Osteoblast (primary cell): ENCODE measurements at regions not wholly inside any gene's neighbourhood (a gene's known extent, or its start where the extent isn't known, plus 50 kb on each side); places are given as distances from the start of the nearest gene placed in this dataset.

Experiments
- DNase-seq: peaks from one replicate; pipeline ENCODE4 v3.0.0; 2011; ENCODE audit warnings: low spot score, mixed read lengths; ENCODE audit not compliant: insufficient read length; ENCODE audit errors: missing footprints
- H2AFZ ChIP-seq: 2 replicates; pipeline ENCODE4 v1.6.0; 2011; ENCODE audit warnings: mild to moderate bottlenecking, low read length
- H3K27ac ChIP-seq: 2 replicates; pipeline ENCODE4 v1.5.1; 2011; ENCODE audit warnings: mild to moderate bottlenecking, low read depth, low read length, moderate library complexity
- H3K27me3 ChIP-seq: 2 replicates; pipeline ENCODE4 v1.6.0; 2012; ENCODE audit warnings: mild to moderate bottlenecking, control low read depth, inconsistent platforms, low read length, moderate library complexity; ENCODE audit not compliant: insufficient read depth
- H3K36me3 ChIP-seq: 2 replicates; pipeline ENCODE4 v1.5.1; 2011; ENCODE audit warnings: mild to moderate bottlenecking, low read length, control low read depth, moderate library complexity; ENCODE audit not compliant: insufficient read depth
- H3K4me1 ChIP-seq: 2 replicates; pipeline ENCODE4 v1.5.1; 2011; ENCODE audit warnings: mild to moderate bottlenecking, low read length, control low read depth, moderate library complexity; ENCODE audit not compliant: insufficient read depth
- H3K4me2 ChIP-seq: 2 replicates; pipeline ENCODE4 v1.6.0; 2011; ENCODE audit warnings: mild to moderate bottlenecking, low read length; ENCODE audit not compliant: insufficient read depth
- H3K4me3 ChIP-seq: fragments of 200-600 bp; sonication (generic); 3 replicates; pipeline ENCODE4 v1.5.1; 2012; ENCODE audit warnings: mild to moderate bottlenecking, low read length, inconsistent platforms; ENCODE audit not compliant: insufficient read depth
- H3K79me2 ChIP-seq: 2 replicates; pipeline ENCODE4 v1.6.0; 2012; ENCODE audit warnings: mild to moderate bottlenecking, low read length, control low read depth, inconsistent platforms; ENCODE audit not compliant: insufficient read depth
- H3K9me3 ChIP-seq: 2 replicates; pipeline ENCODE4 v1.5.1; 2011; ENCODE audit warnings: low read depth, low read length, control low read depth
- H4K20me1 ChIP-seq: 2 replicates; pipeline ENCODE4 v1.6.0; 2012; ENCODE audit warnings: mild to moderate bottlenecking, low read length, control low read depth; ENCODE audit not compliant: insufficient read depth
- TF ChIP-seq, protein P1 (sequence below): IDR thresholded peaks from 2 replicates; pipeline ENCODE4 v1.5.1; 2011; ENCODE audit warnings: mild to moderate bottlenecking, low read depth, low read length, moderate library complexity; ENCODE audit errors: extremely low read depth

DNA sequence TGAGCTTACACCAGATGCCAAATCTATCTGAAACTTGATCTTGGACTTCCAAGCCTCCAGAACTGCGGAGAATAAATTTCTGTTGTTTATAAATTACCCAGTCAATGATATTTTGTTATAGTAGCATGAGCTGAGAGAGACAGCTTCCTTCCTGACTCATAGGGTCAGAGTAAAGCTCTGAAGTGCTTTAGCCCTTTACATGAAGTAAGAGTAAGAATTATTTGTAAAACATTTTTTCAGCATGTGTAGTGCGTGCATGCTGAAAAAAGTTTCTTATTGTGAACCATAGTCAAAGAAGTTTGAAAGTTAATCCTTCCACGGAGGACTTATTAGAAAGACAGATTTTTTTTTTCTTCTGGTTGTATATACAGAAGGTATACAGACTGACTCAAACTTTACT, 172.4 kb downstream of the DMRT2 start:
- Histone ChIP-seq H3K36me3 (no peaks in the 10 kb centered on the region), H2AFZ (no peak overlapping the region)
- no peak for DNase-seq

DNA sequence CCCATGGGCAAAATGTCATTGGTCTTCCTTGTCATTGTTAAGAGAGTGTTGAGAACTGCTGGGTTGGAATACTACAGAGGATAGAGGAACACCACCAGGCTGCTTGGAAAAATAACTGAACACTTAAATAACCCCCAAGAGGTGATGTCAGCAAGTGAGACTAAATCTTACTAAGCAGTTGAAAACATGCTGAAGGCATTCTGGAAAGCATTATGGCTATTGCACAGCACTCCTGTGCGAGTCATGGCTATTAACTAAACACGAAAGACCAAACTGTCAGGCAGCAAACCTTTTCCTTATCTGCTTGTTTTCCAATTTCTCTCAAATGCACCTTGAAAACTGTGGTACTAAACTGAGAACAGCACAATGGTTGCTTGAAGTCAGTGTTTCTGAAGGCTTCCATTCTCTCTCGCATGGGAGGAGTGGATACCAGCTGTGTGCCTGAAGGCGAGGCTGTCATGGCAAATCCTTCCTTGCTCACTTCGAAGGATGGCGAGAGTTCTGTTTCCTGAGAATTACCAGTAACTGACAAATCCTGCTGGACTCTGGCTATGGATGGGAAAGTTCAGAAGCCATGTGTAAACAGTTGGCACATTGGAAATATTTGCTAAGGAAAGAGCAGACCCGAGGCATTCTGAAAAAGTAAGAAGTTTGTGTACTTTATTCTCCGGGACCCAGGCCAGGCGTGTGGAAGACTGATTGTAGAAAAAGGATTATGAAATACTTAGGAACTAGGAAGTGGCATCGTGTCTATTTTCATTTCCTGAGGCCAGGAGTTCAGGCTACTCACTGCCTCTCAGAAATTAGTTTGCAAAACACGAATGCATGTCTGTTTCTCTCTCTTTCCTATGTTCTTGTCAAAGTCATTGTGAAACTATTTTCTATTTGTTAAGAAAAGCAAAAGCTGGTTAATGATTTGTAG, 182.1 kb downstream of the DMRT2 start:
- peak overlapping the region; percentile 77 for H3K27ac ChIP-seq
- H4K20me1 ChIP-seq = no peaks in the 10 kb centered on the region
- no peaks in the 10 kb centered on the region for H3K79me2 ChIP-seq
- H2AFZ ChIP-seq = peak overlapping the region; percentile 80
- no peak for DNase-seq
- peak overlapping the region; percentile 54 for H3K4me3 ChIP-seq
- no peaks in the 10 kb centered on the region for H3K36me3 ChIP-seq
- no peaks in the 10 kb centered on the region for H3K9me3 ChIP-seq
- peaks cover 3% of the 10 kb centered on the region for H3K4me1 ChIP-seq
- TF ChIP-seq, protein P1, sequence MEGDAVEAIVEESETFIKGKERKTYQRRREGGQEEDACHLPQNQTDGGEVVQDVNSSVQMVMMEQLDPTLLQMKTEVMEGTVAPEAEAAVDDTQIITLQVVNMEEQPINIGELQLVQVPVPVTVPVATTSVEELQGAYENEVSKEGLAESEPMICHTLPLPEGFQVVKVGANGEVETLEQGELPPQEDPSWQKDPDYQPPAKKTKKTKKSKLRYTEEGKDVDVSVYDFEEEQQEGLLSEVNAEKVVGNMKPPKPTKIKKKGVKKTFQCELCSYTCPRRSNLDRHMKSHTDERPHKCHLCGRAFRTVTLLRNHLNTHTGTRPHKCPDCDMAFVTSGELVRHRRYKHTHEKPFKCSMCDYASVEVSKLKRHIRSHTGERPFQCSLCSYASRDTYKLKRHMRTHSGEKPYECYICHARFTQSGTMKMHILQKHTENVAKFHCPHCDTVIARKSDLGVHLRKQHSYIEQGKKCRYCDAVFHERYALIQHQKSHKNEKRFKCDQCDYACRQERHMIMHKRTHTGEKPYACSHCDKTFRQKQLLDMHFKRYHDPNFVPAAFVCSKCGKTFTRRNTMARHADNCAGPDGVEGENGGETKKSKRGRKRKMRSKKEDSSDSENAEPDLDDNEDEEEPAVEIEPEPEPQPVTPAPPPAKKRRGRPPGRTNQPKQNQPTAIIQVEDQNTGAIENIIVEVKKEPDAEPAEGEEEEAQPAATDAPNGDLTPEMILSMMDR = no peak
- H3K27me3 ChIP-seq = no peaks in the 10 kb centered on the region
- H3K4me2 ChIP-seq = peak overlapping the region; percentile 77

More for the DNA sequence above, 172.4 kb downstream of the DMRT2 start:
- H4K20me1 ChIP-seq = no peaks in the 10 kb centered on the region
- TF ChIP-seq, protein P1 = no peak
- H3K4me1 ChIP-seq = no peaks in the 10 kb centered on the region
- no peaks in the 10 kb centered on the region for H3K9me3 ChIP-seq
- H3K4me3 ChIP-seq = no peak overlapping the region
- H3K4me2 ChIP-seq = no peak overlapping the region
- H3K79me2 ChIP-seq = no peaks in the 10 kb centered on the region
- H3K27me3 ChIP-seq = no peaks in the 10 kb centered on the region
- H3K27ac ChIP-seq = no peak overlapping the region

DNA sequence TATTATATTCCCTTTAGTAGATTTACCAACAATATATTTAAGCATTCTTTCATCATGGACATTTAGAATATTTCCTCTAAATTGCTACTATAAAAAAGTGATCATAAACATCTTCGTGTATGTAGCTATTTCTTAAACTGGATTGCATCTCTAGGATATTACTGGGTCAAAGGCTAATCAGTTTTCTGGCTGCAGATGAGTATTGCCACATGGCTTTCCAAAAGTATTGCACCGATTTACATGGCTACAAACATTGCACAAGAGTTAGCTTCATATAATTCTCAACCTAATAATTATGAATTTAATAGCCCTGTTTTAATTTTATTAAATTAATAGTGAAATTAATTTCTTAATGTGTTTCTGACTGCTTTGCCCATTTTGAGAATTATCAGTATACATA, 183.4 kb downstream of the DMRT2 start:
- H2AFZ ChIP-seq = no peak overlapping the region
- H3K27ac ChIP-seq = no peak overlapping the region
- H4K20me1 ChIP-seq = no peaks in the 10 kb centered on the region
- no peak for DNase-seq
- no peak overlapping the region for H3K4me2 ChIP-seq
- H3K36me3 ChIP-seq = no peaks in the 10 kb centered on the region
- H3K79me2 ChIP-seq = no peaks in the 10 kb centered on the region
- H3K4me3 ChIP-seq = no peak overlapping the region
- H3K27me3 ChIP-seq = no peaks in the 10 kb centered on the region
- TF ChIP-seq, protein P1 = no peak
- no peaks in the 10 kb centered on the region for H3K9me3 ChIP-seq
- peaks cover 3% of the 10 kb centered on the region for H3K4me1 ChIP-seq

DNA sequence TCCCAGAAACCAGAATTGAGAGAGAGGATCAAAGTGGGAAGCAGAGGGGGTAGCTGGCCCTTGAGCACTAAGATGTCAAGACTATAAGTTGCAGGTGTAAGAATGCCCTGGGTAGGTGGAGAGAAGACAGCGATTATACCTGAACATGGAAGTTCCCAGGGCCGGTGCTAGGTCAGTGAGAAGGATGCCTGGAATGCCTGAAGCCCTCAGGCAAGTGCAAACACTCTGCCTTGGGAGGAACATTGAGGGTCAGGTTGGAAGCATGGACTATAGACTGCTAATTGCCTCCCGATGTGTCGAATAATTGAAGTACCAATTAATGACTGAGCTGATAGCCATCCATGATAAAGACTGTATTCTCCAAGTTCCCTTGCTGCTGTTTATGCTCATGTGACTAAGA, 185.5 kb downstream of the DMRT2 start:
- no peaks in the 10 kb centered on the region for H3K79me2 ChIP-seq
- no peak overlapping the region for H3K27ac ChIP-seq
- H3K4me1 ChIP-seq = peaks cover 3% of the 10 kb centered on the region
- no peak for DNase-seq
- H2AFZ ChIP-seq = no peak overlapping the region
- no peaks in the 10 kb centered on the region for H3K36me3 ChIP-seq
- no peak overlapping the region for H3K4me2 ChIP-seq
- TF ChIP-seq, protein P1 = no peak
- H4K20me1 ChIP-seq = no peaks in the 10 kb centered on the region
- no peak overlapping the region for H3K4me3 ChIP-seq
- no peaks in the 10 kb centered on the region for H3K9me3 ChIP-seq
- H3K27me3 ChIP-seq = no peaks in the 10 kb centered on the region
